OCI-LY7 (cell line): ENCODE measurements at regions not wholly inside any gene's neighbourhood (a gene's known extent, or its start where the extent isn't known, plus 50 kb on each side); places are given as distances from the start of the nearest gene placed in this dataset.

Experiments used
- BruUV-seq: library from RNA; stranded (reverse); fragments of 400-500 nt; replicated peaks from 2 replicates; lab custom pipeline; 2021; lab: Mats Ljungman, UMichigan
- CTCF ChIA-PET: fragments of 300-600 bp; sonication (Branson Sonifier 250); formaldehyde crosslinking; loops from one replicate; lab custom pipeline; 2022; ENCODE audit warnings: antibody characterized with exemption; ENCODE audit not compliant: unreplicated experiment; lab: Charles Lee
- POLR2A ChIA-PET: fragments of 300-600 bp; sonication (Branson Sonifier 250); formaldehyde crosslinking; loops from one replicate; lab custom pipeline; 2022; ENCODE audit warnings: antibody characterized with exemption; lab: Charles Lee
- DNase-seq: peaks from one replicate; pipeline ENCODE4 v3.0.0-alpha.2; 2015; ENCODE audit warnings: low spot score
- H2AFZ ChIP-seq: fragments of 200-600 bp; sonication (generic), shearing (Covaris generic); 2 replicates; pipeline ENCODE4 v1.6.1; 2014; ENCODE audit warnings: mild to moderate bottlenecking, antibody characterized with exemption, low read length, moderate library complexity
- H3K27ac ChIP-seq: fragments of 200-600 bp; sonication (generic); 2 replicates; pipeline ENCODE4 v1.5.1; 2014; ENCODE audit warnings: mixed run types, low read depth, mild to moderate bottlenecking, moderate library complexity, low read length, inconsistent platforms; ENCODE audit not compliant: poor library complexity, severe bottlenecking
- H3K36me3 ChIP-seq: fragments of 200-600 bp; sonication (generic); 2 replicates; pipeline ENCODE4 v1.6.1; 2014; ENCODE audit warnings: mild to moderate bottlenecking, antibody characterized with exemption, low read length, moderate library complexity, mixed read lengths; ENCODE audit not compliant: insufficient read depth
- H3K4me1 ChIP-seq: fragments of 200-600 bp; sonication (generic); 2 replicates; pipeline ENCODE4 v1.5.1; 2014; ENCODE audit warnings: mild to moderate bottlenecking, low read length; ENCODE audit not compliant: insufficient read depth, poor library complexity, severe bottlenecking
- H3K4me2 ChIP-seq: fragments of 200-600 bp; sonication (generic); 2 replicates; pipeline ENCODE4 v1.6.1; 2014; ENCODE audit warnings: mild to moderate bottlenecking, low read length
- H3K4me3 ChIP-seq: fragments of 200-600 bp; sonication (generic); 2 replicates; pipeline ENCODE4 v1.5.1; 2014; ENCODE audit warnings: mild to moderate bottlenecking, low read depth, low read length; ENCODE audit not compliant: poor library complexity, severe bottlenecking
- H3K79me2 ChIP-seq: fragments of 200-600 bp; sonication (generic); 2 replicates; pipeline ENCODE4 v1.6.1; 2016; ENCODE audit warnings: low read depth, mild to moderate bottlenecking, low read length, moderate library complexity, mixed read lengths; ENCODE audit not compliant: insufficient read depth
- H3K9me2 ChIP-seq: fragments of 200-600 bp; sonication (generic); 2 replicates; pipeline ENCODE4 v1.6.1; 2016; ENCODE audit warnings: mild to moderate bottlenecking, low read length, mixed read lengths; ENCODE audit not compliant: insufficient read depth
- H3K9me3 ChIP-seq: fragments of 200-600 bp; sonication (generic); 2 replicates; pipeline ENCODE4 v1.6.1; 2014; ENCODE audit warnings: mild to moderate bottlenecking, mixed run types, low read length, mixed read lengths
- H4K20me1 ChIP-seq: fragments of 200-600 bp; sonication (generic); 2 replicates; pipeline ENCODE4 v1.6.1; 2014; ENCODE audit warnings: mild to moderate bottlenecking, antibody characterized with exemption, low read length, moderate library complexity, mixed read lengths; ENCODE audit not compliant: insufficient read depth
- CTCF ChIP-seq: fragments of 200-600 bp; sonication (generic); conservative IDR thresholded peaks from 2 replicates; pipeline ENCODE4 v1.5.1; 2014; ENCODE audit warnings: mild to moderate bottlenecking, antibody characterized with exemption, low read length, moderate library complexity, mixed read lengths
- EZH2phosphoT487 ChIP-seq: fragments of 200-600 bp; sonication (generic); IDR thresholded peaks from 2 replicates; pipeline ENCODE4 v1.6.1; 2018; ENCODE audit warnings: low read depth, borderline replicate concordance, mild to moderate bottlenecking, mixed run types, antibody characterized with exemption, low read length, moderate library complexity, mixed read lengths
- intact Hi-C: fragments of 100-400 bp; cut with micrococcal nuclease; formaldehyde crosslinking; loops from one replicate; pipeline ENCODE4 v1.10.0; 2022; ENCODE audit not compliant: unreplicated experiment

GRCh38 chr3:106282943-106283342, 414.1 kb upstream of the CBLB start:
- Histone ChIP-seq H3K9me3 (no peaks in the 10 kb centered on the region), H3K27ac (no peak overlapping the region), H3K4me3 (no peak overlapping the region), H3K79me2 (no peaks in the 10 kb centered on the region), H4K20me1 (no peaks in the 10 kb centered on the region), H2AFZ (no peak overlapping the region), H3K9me2 (no peaks in the 10 kb centered on the region), H3K4me1 (no peaks in the 10 kb centered on the region), H3K4me2 (no peak overlapping the region), H3K36me3 (no peaks in the 10 kb centered on the region)
- no TSS peak for BruUV-seq
- ChIA-PET POLR2A (no interaction called here), CTCF (no interaction called here)
- intact Hi-C loops, result no loop called here
- TF ChIP-seq CTCF (no peak), EZH2phosphoT487 (no peak)
- no peak for DNase-seq

DNA sequence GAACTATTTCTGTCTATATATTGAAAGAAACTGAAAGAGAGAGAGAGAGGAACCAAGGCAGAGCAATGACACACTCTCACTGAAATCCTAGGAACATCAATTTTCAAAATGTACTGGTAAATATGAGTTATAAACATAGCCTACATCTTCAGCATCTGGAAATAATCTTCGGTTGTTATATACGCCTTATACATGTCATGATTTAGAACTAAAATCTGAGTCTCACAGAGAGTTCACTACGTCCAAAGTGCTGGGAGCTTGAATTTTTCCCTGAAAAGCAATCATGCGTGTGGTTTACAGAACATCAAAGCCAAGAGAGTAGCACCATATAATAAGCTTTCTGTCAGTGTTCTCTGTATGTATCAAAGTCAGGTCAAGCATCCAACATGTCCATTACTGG, 420.0 kb upstream of the CBLB start:
- no peak overlapping the region for H2AFZ ChIP-seq
- H4K20me1 ChIP-seq, result no peaks in the 10 kb centered on the region
- no peak for TF ChIP-seq CTCF
- no peak for TF ChIP-seq EZH2phosphoT487
- H3K9me3 ChIP-seq, result no peaks in the 10 kb centered on the region
- no peaks in the 10 kb centered on the region for H3K79me2 ChIP-seq
- intact Hi-C loops, result no loop called here
- H3K9me2 ChIP-seq, result no peaks in the 10 kb centered on the region
- H3K4me3 ChIP-seq, result no peak overlapping the region
- DNase-seq, result no peak
- no peaks in the 10 kb centered on the region for H3K4me1 ChIP-seq
- ChIA-PET POLR2A (interaction anchor here (0.5 to 1.0 kb wide), 3 partner anchors 11 to 341 kb away, joined by 3 to 4 read pairs (median 3); no protein-coding TSS in a partner anchor), CTCF (no interaction called here)
- H3K27ac ChIP-seq, result no peak overlapping the region
- no peaks in the 10 kb centered on the region for H3K36me3 ChIP-seq
- no peak overlapping the region for H3K4me2 ChIP-seq
- no TSS peak for BruUV-seq

DNA sequence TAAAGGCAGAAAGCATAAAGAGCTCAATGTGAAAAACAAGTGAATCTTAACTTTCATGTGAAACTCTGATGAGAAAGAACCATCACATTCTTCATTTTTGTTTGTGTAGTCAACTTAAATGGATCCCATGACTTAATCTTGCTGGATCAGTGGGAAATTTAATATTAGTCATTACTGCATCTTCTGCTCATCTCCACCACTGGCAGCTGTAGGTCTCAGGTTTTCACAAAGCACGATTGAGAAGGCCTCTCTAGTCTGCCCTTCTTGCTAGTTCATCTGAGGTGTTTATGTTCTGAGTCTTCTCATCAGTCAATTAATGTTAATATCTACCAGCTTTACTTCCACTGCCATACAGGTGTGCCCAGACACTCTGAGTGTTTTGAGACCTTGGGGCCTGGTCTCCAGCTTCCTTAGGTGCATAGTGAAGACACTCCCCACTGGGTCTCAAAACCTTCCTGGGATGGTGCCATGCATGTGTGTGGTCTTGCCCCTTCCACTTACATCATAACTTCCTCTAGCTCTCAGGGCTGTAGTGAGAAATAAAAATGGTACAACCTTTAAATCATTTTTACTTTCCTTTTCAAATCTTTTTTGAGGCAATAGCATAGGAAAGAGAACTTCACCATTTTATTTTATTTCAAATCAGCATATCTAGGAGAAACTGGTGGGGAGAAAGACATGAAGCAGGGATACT, 421.6 kb upstream of the CBLB start:
- Histone ChIP-seq H3K79me2 (no peaks in the 10 kb centered on the region), H4K20me1 (no peaks in the 10 kb centered on the region), H3K4me2 (no peak overlapping the region), H3K4me3 (no peak overlapping the region), H2AFZ (no peak overlapping the region), H3K36me3 (no peaks in the 10 kb centered on the region), H3K9me2 (no peaks in the 10 kb centered on the region), H3K4me1 (no peaks in the 10 kb centered on the region), H3K27ac (no peak overlapping the region), H3K9me3 (no peaks in the 10 kb centered on the region)
- POLR2A ChIA-PET, result interaction anchor here (1.0 kb wide), 1 partner anchor 10 kb away, joined by 3 read pairs; no protein-coding TSS in a partner anchor
- no peak for TF ChIP-seq EZH2phosphoT487
- no peak for TF ChIP-seq CTCF
- BruUV-seq, result no TSS peak
- no peak for DNase-seq
- intact Hi-C loops, result no loop called here
- CTCF ChIA-PET, result no interaction called here
